Panc1 (cell line): ENCODE measurements at regions not wholly inside any gene's neighbourhood (a gene's known extent, or its start where the extent isn't known, plus 50 kb on each side); places are given as distances from the start of the nearest gene placed in this dataset.

Source experiments
- POLR2AphosphoS5 ChIP-seq: IDR thresholded peaks from 2 replicates; pipeline ENCODE4 v1.6.1; 2012; ENCODE audit warnings: mild to moderate bottlenecking, low read depth, low read length, moderate library complexity
- SIN3A ChIP-seq: IDR thresholded peaks from 2 replicates; pipeline ENCODE4 v1.6.1; 2012; ENCODE audit warnings: low read depth, mild to moderate bottlenecking, low read length, moderate library complexity, borderline replicate concordance; ENCODE audit not compliant: insufficient read depth
- TCF7L2 ChIP-seq: IDR thresholded peaks from 2 replicates; pipeline ENCODE4 v1.6.1; 2011; ENCODE audit warnings: mild to moderate bottlenecking, low read depth, low read length, inconsistent platforms
- TF ChIP-seq, protein P1 (sequence below), 2 experiments: IDR thresholded peaks; 2 replicates each; pipeline ENCODE4 v1.6.1; 2011 to 2012; ENCODE audit warnings: low read depth in 2 of 2, control low read depth in 1 of 2, low read length in 1 of 2, mild to moderate bottlenecking in 1 of 2, moderate library complexity in 1 of 2; ENCODE audit not compliant: insufficient read depth in 1 of 2
- TF ChIP-seq, protein P2 (sequence below): fragments of 450-650 bp; IDR thresholded peaks from 2 replicates; pipeline ENCODE4 v1.5.1; 2017; ENCODE audit warnings: mild to moderate bottlenecking

DNA sequence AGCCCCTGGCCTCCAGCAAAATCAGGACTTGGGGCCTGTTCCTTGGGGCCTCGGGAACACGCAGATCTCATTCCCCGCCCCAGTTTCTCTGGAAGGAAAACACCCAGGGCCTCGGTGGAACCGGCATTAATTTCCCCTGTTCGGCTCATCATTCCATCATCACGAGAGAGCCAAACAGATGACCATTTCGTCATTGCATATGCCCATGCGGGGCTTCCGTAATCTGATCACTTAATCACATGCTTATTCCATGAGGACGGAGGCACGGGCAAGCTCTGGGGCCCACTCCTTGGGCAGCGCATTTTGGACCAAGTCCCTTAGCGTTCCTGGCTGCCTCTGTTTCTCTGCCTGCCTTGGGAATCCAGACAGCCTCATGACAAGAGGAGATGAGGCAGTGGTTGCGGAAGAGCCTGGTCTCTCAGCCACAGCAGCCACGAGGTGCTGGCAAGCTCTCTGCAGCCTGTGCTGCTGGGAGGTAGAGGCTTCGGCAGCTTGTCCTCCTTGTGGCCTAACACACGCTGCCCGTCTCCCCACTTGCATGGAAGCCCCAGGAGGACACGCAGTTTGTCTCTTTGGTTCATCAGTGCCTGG lies 65.0 kb upstream of the IER5L start:
- TF ChIP-seq, protein P1, sequence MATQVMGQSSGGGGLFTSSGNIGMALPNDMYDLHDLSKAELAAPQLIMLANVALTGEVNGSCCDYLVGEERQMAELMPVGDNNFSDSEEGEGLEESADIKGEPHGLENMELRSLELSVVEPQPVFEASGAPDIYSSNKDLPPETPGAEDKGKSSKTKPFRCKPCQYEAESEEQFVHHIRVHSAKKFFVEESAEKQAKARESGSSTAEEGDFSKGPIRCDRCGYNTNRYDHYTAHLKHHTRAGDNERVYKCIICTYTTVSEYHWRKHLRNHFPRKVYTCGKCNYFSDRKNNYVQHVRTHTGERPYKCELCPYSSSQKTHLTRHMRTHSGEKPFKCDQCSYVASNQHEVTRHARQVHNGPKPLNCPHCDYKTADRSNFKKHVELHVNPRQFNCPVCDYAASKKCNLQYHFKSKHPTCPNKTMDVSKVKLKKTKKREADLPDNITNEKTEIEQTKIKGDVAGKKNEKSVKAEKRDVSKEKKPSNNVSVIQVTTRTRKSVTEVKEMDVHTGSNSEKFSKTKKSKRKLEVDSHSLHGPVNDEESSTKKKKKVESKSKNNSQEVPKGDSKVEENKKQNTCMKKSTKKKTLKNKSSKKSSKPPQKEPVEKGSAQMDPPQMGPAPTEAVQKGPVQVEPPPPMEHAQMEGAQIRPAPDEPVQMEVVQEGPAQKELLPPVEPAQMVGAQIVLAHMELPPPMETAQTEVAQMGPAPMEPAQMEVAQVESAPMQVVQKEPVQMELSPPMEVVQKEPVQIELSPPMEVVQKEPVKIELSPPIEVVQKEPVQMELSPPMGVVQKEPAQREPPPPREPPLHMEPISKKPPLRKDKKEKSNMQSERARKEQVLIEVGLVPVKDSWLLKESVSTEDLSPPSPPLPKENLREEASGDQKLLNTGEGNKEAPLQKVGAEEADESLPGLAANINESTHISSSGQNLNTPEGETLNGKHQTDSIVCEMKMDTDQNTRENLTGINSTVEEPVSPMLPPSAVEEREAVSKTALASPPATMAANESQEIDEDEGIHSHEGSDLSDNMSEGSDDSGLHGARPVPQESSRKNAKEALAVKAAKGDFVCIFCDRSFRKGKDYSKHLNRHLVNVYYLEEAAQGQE (IDR thresholded peaks at IDR 0.05; ENCODE audit: insufficient read depth in 1 of 2, low read depth in 2 of 2, low read length in 1 of 2): no peak
- TF ChIP-seq, protein P2, sequence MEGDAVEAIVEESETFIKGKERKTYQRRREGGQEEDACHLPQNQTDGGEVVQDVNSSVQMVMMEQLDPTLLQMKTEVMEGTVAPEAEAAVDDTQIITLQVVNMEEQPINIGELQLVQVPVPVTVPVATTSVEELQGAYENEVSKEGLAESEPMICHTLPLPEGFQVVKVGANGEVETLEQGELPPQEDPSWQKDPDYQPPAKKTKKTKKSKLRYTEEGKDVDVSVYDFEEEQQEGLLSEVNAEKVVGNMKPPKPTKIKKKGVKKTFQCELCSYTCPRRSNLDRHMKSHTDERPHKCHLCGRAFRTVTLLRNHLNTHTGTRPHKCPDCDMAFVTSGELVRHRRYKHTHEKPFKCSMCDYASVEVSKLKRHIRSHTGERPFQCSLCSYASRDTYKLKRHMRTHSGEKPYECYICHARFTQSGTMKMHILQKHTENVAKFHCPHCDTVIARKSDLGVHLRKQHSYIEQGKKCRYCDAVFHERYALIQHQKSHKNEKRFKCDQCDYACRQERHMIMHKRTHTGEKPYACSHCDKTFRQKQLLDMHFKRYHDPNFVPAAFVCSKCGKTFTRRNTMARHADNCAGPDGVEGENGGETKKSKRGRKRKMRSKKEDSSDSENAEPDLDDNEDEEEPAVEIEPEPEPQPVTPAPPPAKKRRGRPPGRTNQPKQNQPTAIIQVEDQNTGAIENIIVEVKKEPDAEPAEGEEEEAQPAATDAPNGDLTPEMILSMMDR: no peak
- TF ChIP-seq POLR2AphosphoS5 (no peak), TCF7L2 (no peak), SIN3A (no peak)
